ENCODE measurements at regions not wholly inside any gene's neighbourhood (a gene's known extent, or its start where the extent isn't known, plus 50 kb on each side); places are given as distances from the start of the nearest gene placed in this dataset.

DNA sequence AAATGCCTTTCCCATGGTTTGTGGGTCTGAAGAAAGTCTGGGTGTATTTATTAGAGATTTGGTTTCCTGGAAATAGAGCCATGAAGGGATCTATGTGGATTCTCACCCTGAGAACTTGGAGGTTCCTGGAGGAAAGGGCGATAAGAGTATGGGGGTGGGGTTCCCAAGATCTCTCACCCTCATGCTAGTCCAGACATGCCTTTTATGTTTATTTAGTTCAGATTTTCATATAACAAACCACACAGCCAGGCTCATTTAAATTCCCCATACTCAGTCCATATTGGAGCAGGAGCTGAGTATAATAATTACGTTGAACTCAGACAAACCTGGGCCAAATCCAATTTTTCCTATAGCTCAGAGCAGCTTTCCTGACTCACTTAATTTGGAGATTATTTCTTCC lies 566.6 kb downstream of the GOLGA6L6 start:
- Histone ChIP-seq H2BK20ac (ENCODE audit: low read depth, low read length) (no peak overlapping the region), H3K23ac (ENCODE audit: low read depth, low read length) (no peak overlapping the region), H3K18ac (ENCODE audit: low read depth, low read length) (no peak overlapping the region), H3K4me1 (ENCODE audit: control insufficient read depth, insufficient read depth, low read length) (no peaks in the 10 kb centered on the region), H2AFZ (replicated peaks; ENCODE audit: low read length, poor library complexity) (no peak overlapping the region), H4K91ac (ENCODE audit: insufficient read depth, low read depth, low read length) (no peak overlapping the region), H3K79me1 (ENCODE audit: low read depth in 1 of 2, low read length in 2 of 2) (no peaks in the 10 kb centered on the region), H3K9ac (ENCODE audit: low read depth, low read length) (no peak overlapping the region), H2BK5ac (ENCODE audit: low read depth, low read length, poor library complexity, severe bottlenecking) (no peak overlapping the region), H3K9me1 (ENCODE audit: insufficient read depth, low read length) (no peaks in the 10 kb centered on the region), H3K27ac (ENCODE audit: insufficient read depth, low read length) (no peak overlapping the region), H2BK15ac (ENCODE audit: low read depth, low read length) (no peak overlapping the region), H3K36me3 (ENCODE audit: control insufficient read depth, insufficient read depth, low read length) (no peaks in the 10 kb centered on the region), H4K20me1 (ENCODE audit: insufficient read depth, low read length) (no peaks in the 10 kb centered on the region), H3K4ac (ENCODE audit: low read depth, low read length) (no peak overlapping the region), H3K56ac (ENCODE audit: extremely low read depth, insufficient read depth, low read length) (no peak overlapping the region), H2BK120ac (ENCODE audit: low read depth, low read length) (no peak overlapping the region), H3K27me3 (ENCODE audit: control insufficient read depth, insufficient read depth, low read length) (no peaks in the 10 kb centered on the region), H4K8ac (ENCODE audit: low read depth in 2 of 2, low read length in 2 of 2) (no peak overlapping the region), H2AK5ac (ENCODE audit: low read depth, low read length) (no peak overlapping the region), H3K14ac (replicated peaks; ENCODE audit: low read depth, low read length) (no peak overlapping the region), H3K4me2 (ENCODE audit: low read depth, low read length) (no peak overlapping the region), H3K4me3 (ENCODE audit: insufficient read depth, low read depth, low read length) (no peak overlapping the region), H2AK9ac (replicated peaks; ENCODE audit: low read depth, low read length, poor library complexity) (no peak overlapping the region), H4K5ac (ENCODE audit: low read depth, low read length) (no peak overlapping the region), H3K9me3 (ENCODE audit: control insufficient read depth, insufficient read depth, low read length) (peaks cover 3% of the 10 kb centered on the region; the same call in 1 of the 2 replicates)
- in situ Hi-C loops (cut with MboI; ENCODE audit: low sequenced_read_pairs) (no loop called here), dilution Hi-C loops (cut with HindIII; ENCODE audit: low sequenced_read_pairs, unreplicated experiment) (no loop called here), intact Hi-C loops (cut with micrococcal nuclease) (no loop called here)
- ATAC-seq (ENCODE audit: low read depth) (no peak), DNase-seq (no peak)
- ChIA-PET POLR2A (ENCODE audit: unreplicated experiment) (no interaction called here), CTCF (no interaction called here)
- no peak for TF ChIP-seq RFX5 (IDR thresholded peaks at IDR 0.05; ENCODE audit: low read depth, low read length)
- no peak for TF ChIP-seq CEBPB (IDR thresholded peaks at IDR 0.05; ENCODE audit: low read depth, low read length)
- no peak for TF ChIP-seq POLR2A (IDR thresholded peaks at IDR 0.05; ENCODE audit: low read depth, low read length)
- no peak for TF ChIP-seq MAFK (IDR thresholded peaks at IDR 0.05; ENCODE audit: low read depth, low read length)
- no peak for TF ChIP-seq RAD21 (IDR thresholded peaks at IDR 0.05; ENCODE audit: low read length)
- no peak for TF ChIP-seq MAZ (IDR thresholded peaks at IDR 0.05; ENCODE audit: borderline replicate concordance, low read depth, low read length)
- no peak for TF ChIP-seq CHD1 (IDR thresholded peaks at IDR 0.05; ENCODE audit: low read depth, low read length)
- WGBS, 2 experiments (ENCODE audit: extremely low coverage in 2 of 2, insufficient read length in 1 of 2), result no CpG with 5 or more reads among the region's 2 CpGs
- BruUV-seq (replicated peaks), result no TSS peak
